GM21529 (cell line): ENCODE measurements at regions not wholly inside any gene's neighbourhood (a gene's known extent, or its start where the extent isn't known, plus 50 kb on each side); places are given as distances from the start of the nearest gene placed in this dataset.

Source experiments
- ATAC-seq: cut with Tn5 transposase; IDR thresholded peaks from one replicate; pipeline ENCODE4 v1.9.1; 2021; ENCODE audit not compliant: unreplicated experiment

- ATAC-seq, result no peak
These were observed 166.1 kb downstream of the TNFSF13B start for GRCh38 chr13:108435393-108436149.

- no peak for ATAC-seq
These were observed 168.0 kb downstream of the TNFSF13B start for GRCh38 chr13:108437496-108437895.

DNA sequence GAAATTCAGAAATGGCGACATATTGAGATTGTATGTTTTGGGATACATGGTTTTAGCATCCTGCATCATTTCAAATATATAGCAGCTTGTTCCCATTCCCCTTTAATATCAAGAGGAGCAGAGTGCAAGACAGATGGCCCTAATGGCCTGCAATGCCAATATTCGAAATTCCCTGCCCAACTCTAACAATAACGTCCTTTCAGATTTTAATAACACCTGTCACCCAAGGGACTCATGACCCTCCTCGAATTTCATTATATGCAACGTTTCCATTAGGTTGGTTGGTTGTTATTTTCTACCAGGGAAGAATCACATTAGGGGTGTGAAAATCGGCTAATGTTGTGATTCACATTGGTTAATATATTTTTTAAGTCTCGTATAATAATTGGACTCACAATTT lies 170.0 kb downstream of the TNFSF13B start:
- ATAC-seq, result no peak

- ATAC-seq, result no peak
These were observed 174.9 kb downstream of the TNFSF13B start for GRCh38 chr13:108444448-108444847.

DNA sequence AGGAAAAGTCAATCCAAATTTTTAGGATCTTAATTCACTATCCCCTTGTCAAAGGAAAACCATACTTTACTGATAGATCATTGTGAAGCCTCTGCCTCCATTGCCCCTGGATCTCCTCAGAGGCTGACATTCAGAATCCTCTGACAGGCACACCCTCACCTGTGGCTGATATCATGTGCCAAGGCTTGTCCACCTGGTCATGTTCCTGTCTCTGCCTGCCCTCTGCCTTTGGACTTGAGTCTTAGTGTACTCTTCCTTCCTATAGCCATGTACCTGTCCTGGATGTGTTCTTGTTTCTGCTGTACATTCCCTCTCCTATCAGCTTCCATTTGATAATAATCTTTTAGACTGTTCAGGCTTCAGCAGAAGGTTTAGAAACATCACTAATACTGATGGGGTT lies 179.4 kb downstream of the TNFSF13B start:
- ATAC-seq, result no peak

DNA sequence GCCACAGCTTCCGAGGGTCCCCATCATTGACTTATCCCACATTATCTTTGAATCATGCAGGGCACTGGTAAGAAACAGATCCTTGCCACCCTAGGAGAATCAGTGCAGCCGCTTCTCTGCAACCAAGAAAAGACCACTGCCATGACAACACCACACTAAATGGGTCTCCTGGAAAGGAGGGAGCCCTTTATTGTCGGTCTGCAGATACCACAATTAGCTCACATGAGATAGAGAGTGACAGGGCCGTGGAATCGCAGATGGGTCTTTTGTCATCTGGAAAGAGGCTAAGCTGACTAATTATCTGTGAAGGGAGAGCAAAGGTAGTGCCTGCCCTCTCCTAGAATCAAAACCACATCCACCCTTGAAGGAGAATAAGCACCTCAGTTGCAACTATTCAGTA lies 178.3 kb upstream of the MYO16 start:
- no peak for ATAC-seq

GRCh38 chr13:108455320-108455719 lies 174.1 kb upstream of the MYO16 start:
- no peak for ATAC-seq

DNA sequence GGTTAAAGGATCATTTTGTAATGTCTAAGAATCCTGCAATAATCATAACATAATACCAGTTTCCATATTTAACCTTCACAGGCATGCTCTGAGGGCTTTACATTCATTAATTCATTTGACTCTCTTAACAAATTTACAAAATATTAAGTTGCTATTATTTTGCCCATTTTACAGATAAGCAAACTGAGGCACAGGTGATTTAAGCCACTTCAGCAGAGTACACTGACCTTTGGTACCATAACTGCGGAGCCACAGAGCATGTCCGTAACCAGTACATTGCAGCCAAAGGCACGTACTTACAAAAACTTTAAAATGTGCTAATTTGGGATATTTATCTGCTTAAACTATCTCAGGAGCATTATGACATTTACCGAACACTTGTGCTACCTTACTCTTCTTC lies 169.4 kb upstream of the MYO16 start:
- ATAC-seq, result no peak

GRCh38 chr13:108460746-108461145 lies 168.7 kb upstream of the MYO16 start:
- ATAC-seq, result no peak

DNA sequence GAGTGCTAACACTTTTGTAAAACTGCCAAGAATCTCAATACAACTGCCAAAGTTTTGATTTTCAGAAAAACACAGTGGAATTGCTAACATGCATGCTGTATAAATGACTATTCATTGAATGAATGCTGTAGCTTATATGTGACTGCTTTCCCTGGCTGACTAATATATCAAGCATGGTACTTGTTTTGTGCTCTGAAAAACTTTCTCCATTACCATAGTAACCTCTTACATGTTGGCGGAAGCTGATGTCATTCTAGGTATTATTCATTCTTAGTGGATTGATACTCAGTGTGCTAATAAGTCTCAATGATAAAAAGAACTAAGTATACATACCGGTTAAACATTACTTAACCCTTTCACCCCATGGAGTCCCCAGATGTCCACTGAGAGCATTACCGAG lies 166.1 kb upstream of the MYO16 start:
- peak; percentile 75 for ATAC-seq

GRCh38 chr13:108470921-108471320 lies 158.5 kb upstream of the MYO16 start:
- no peak for ATAC-seq

- ATAC-seq, result no peak
These were observed 154.2 kb upstream of the MYO16 start for GRCh38 chr13:108475181-108475580.

DNA sequence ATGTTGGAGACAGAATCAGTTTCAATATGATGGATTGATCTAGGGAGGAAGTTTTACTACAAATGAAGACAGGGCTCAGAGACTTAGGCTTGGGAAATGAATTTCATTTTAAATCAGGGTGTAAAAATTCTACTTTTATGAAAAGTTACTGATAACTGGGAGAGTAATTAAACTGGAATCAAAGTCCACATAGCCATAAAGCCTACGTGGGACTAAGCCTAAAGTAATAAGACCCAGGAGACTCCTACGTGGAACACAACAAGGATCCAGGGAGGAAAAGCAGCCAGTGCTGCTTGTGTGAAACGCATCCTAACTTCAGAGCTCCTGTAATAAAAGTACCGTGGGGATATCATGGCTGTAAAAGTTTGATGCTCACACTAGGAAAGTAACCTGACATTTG lies 152.0 kb upstream of the MYO16 start:
- ATAC-seq, result no peak

- ATAC-seq, result no peak
These were observed 151.2 kb upstream of the MYO16 start for GRCh38 chr13:108478179-108478578.

DNA sequence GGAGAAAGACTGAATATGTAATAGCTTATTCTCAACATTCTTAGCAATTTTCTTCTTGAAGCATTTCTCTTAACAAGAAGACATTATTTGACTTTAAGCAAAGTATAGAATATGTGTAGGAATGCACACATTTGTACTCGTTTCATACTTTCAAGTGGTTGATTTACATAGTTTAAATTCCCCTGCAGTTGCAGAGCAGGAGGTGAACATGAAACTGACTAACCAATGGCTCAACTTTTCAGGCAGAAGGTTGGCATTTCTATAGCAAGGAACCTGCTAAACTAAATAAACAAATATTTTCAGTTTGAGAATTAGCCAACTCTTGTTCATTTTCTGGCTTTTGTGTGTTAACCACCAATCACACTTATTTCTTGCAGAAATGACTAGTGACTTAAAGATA lies 145.4 kb upstream of the MYO16 start:
- ATAC-seq, result no peak

- no peak for ATAC-seq
These were observed 143.3 kb upstream of the MYO16 start for GRCh38 chr13:108486096-108486495.

DNA sequence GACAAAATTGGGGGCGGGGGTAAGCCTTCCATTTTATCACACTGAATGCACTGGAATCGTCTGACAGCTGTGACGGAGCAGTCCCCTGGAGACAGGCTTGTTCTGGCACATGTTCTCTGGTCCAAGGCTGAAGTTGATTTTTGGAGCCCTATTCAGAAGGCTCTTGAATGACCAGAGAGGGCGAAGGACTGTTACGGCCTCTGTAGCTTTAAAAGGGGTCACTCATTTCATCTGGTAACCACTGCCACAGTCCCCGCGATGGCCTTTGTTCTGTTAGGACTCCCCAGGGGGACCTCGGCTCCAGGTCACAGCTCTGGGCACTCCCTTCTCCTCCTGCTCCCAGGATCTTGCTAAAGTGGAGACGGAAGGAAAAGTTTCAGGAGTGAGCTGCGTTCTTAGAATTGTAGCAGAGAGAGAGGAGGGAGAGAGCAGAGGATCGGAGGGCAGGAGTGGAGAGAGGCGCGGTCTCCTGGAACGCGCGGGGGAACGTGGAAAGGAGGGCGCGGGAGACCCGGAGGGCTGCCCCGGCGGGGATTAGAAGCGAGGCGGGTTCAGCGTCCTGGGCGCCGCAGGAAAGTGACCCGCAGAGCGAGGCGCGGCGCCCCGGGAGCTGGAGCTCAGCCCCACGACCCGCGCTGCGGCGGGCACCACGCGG lies 134.3 kb upstream of the MYO16 start:
- no peak for ATAC-seq

GRCh38 chr13:108495646-108496361 lies 133.6 kb upstream of the MYO16 start:
- ATAC-seq, result no peak

GRCh38 chr13:108496362-108497210 lies 132.8 kb upstream of the MYO16 start:
- ATAC-seq, result no peak

DNA sequence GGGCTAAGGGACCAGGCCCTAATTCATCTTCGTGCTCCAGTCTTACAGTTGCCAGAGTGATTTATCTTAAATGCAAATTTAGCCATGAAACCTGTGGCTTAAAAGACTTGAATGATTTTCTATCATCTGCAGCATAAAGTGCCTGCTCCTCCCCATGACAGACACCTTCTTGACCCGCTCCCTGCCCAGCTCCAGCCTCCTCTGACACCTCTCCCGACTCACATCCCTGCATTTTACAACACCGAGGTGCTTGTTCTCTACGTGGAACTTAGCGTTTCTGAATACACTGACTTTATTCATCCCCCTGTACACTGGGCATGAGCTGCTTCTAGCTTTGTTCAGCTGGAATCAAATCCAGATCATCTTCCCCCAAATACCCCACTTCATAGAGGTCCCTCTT lies 128.7 kb upstream of the MYO16 start:
- no peak for ATAC-seq

- no peak for ATAC-seq
These were observed 121.1 kb upstream of the MYO16 start for GRCh38 chr13:108508263-108508662.
